Middle frontal gyrus (tissue), 1 donor: ENCODE measurements at regions not wholly inside any gene's neighbourhood (a gene's known extent, or its start where the extent isn't known, plus 50 kb on each side); places are given as distances from the start of the nearest gene placed in this dataset.

ENCODE experiments used
- DNase-seq: peaks from one replicate; pipeline ENCODE4 v3.0.0-alpha.2; 2015; ENCODE audit warnings: low spot score; ENCODE audit errors: extremely low spot score

DNA sequence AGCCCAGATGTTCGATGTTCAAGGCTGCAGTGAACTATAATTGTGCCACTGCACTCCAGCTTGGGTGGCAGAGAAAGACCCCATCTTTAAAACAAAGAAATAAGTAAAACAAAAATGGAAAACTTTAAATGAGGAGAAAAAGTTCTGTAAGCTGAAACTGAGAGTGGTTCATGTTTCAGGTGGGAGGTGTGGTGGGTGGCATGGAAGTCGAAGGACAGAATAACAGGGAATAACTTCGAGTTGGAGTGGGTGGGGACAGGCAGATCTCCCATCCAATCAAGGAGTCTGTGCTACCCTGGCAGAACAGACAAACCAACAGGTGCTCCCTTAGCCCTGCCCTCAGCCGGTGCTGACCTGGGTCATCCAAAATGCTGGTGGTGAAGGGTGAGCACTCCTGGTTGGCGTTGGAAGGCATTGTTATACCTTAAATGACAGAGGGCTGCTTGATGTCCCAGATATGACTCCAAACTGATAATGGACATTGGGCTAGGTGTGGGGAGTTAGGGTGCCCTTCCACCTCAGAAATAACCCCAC, 328.4 kb downstream of the DYSF start:
- DNase-seq: no peak

DNA sequence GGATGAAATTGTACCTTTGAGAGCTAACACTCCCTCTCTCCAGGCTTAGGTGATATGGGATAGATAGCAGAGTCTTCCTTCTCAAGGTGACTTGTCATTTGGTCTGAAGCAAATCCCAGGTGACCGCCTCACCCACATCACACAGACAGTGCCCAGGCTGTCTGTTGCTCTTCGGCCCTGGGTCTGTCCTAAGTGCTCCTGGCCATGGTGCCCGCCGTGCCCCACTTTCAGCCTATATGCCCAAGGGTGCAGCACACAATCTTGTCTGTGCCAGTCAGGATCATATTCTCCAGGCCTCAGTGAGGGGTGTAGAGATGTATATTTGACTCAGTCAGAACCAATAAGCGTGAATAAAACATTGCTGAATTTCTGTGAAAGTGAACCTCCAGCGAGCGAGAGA, 326.8 kb downstream of the DYSF start:
- no peak for DNase-seq

DNA sequence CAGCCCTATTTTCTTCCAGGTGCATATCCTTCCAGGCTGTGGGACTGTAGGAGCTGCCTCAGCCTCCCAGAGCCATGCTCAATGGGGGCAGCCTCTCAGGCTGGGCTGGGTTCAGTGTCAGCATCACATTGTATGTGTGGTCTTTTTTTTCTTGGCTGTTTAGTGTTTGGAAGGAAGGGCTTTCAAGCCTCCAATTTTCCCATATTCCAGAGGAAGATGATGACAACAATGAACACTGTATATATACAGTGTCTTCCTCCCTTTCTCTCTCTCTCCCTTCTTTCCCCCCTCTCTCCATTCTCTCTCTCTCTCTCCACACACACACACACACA, 326.4 kb downstream of the DYSF start:
- DNase-seq: no peak

DNA sequence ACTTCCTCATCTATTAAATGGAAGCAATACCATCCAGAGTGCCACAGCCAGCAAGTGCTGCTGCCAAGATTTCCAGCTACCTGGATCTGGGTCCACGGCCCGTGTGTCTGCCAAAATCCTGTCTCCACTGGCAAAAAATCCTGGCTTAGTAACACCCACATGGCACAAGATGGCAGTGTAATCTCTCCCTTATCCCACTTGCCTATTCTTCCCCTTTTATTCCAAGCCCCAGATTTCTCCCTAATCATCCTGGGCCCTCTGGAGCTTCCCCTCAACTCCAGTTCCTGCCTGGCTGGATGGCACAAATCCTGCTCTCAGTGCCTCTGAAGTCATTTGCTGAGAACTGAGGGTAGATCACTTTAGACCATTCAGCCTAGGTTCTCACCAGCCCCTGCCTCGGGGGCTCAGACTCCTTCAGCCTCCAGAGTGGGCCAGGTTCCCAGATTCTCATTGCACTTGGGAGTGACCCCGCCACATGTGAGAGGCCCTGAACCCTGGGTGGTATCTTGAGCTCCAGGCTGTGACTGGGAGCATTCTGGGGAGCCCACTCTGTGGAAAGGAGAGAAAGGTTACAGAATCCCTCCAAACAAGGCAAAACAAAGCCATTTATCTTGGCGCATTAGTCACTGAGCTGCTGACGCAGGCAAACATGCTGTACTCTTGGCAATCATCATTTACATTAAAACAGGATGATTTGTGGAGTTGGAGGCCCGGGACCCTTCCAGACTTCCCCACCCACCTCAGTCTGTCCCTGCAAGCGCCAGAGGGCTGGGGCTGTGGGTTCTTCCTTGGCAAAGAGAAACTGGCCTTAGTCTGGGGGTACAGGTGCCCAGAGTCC, 325.8 kb downstream of the DYSF start:
- no peak for DNase-seq

DNA sequence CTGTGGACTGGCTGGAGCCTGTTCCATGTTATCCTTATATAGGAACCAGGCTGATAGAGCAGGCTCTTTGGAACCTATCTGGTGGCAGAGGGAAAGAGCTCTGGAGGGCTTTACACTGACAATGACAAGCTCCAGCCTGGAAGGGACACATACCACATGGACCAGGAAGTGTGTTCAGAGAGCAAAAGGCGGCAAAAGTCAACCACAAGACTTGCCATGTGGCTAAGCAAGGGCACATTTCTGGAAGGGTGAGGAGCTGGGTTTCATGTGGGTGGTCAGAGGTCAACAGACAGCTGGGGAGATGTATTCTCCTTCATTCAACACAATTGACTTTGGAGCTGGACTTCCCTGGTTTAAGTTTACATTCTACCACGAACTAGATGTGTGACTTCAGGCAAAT, 325.2 kb downstream of the DYSF start:
- DNase-seq: no peak

DNA sequence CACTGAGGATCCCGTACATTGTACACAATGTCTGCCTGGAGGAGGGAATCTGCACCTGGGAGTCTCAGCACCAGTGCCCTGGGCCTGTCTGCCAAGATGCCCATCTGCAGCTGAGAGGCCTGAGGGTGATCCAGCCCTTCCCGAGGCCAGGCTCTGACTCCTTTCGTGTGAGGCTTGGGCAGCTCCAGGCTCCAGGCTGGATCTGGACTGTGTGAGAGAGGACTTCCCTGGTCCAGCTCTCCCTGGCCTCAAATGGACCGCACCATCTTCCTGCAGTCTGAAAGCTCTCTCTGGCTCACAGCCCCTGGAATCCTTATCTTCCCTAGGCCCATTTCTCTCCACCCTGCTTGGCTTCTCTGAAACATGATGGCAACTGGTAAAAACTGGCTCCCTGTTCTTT, 324.6 kb downstream of the DYSF start:
- no peak for DNase-seq

DNA sequence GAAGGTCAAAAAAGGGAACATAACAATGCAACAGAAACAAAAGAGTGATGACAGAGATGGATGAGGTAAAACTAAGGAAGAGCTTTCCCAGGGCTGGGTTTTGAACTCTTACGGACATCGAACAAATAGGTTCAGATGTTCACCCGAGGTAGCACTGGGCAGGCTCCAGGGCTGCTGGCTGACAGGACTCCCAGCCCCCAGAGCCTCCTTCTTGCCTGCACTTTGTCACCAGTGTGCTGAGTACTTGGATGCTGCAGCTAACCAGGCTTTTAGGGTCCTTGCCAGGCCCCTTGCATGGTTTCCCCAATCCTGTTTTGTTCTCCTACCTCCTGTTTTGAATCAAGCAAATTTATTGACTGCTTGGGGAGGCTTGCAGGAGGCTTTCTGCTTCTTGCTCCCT, 322.9 kb downstream of the DYSF start:
- DNase-seq: no peak

DNA sequence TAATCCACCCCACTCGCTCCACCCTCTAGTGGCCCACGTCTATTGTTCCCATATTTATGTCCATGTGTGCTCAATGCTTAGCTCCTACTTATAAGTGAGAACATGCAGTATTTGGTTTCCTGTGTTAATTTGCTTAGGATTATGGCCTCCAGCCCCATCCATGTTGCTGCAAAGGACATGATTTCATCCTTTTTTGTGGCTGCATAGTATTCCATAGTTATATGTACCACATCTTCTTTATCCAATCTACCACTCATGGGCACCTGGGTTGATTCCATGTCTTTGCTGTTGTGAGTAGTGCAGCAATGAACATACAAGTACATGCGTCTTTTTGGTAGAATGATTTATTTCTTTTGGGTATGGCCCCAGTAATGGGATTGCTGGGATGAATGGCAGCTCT, 319.9 kb downstream of the DYSF start:
- DNase-seq: no peak

DNA sequence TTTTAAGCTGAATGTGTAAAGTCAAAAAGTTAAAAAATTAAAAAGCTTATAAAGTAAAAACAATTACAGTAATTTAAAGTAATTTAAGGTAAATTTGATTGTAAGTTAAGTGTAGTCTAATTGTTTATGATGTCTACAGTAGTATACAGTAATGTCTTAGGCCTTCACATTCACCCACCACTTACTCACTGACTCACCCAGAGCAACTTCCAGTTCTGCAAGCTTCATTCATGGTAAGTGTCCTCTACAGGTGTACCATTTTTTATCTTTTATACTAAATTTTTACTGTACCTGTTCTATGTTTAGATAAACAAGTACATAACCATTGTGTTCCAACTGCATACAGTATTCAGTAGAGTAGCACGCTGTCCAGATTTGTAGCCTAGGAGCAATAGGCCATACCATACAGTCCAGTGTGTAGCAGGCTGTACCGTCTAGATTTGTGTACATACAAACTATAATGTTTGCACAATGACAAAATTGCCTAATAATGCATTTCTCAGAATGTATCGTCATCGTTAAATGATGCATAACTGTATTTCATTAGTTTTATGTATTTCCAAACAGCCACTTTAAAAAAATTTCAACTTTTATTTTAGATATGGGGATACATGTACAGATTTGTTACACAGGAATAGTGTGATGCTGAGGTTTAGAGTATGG, 319.3 kb downstream of the DYSF start:
- DNase-seq: no peak

DNA sequence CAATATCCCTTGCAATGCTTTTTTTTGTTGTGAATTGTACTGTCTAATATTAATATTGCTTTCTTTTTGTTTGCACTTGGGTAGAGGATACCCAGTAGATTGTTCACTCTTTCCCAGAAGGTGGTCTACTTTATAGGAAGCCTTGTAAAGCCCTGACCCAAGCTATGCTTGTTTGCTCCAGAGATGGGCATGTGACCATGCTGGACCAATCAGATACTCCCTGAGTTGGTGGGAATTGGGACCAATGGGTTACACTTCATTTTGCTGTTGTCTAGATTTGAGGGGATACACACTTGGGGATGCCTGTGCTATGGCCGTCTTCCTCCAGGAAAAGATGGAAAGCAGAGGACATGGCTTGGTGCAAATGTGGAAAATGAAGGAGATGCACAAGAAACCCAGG, 314.3 kb downstream of the DYSF start:
- DNase-seq: no peak

DNA sequence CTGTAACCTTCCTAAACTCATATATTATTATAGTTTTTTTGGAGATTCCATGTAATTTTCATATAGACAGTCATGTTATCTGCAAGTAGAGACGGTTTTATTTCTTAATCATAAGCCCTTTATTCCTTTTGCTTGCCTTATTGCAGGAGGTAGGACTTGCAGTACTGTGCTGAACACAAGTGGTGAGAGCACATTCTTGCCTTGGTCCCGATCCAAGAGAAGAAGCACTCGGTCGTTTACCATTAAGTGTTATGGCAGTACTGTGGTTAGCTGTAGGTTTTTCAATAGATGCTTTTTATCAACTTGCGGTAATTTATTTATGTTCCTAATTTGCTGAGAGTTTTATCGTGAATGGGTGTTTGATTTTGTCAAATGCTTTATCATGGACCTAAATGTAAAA, 305.7 kb downstream of the DYSF start:
- no peak for DNase-seq

DNA sequence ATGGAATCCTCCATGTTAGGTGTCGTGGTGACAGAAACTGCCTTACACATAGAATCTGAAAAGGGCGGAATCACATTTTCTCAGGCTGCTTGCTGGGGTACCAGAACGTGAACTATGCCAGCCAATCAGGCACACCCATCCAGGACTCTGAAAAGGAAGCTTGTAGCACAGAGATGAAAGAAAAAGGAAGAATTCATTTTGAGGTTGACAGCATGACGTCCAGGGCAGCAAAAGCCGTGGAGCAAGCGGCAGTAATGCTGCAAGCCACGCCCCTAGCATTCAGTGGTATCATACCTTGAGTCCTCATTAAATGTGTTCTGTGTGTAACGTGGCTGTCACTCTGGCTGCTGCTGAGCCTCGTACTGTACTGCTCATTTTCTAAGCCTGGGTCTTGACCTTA, 304.0 kb downstream of the DYSF start:
- no peak for DNase-seq

DNA sequence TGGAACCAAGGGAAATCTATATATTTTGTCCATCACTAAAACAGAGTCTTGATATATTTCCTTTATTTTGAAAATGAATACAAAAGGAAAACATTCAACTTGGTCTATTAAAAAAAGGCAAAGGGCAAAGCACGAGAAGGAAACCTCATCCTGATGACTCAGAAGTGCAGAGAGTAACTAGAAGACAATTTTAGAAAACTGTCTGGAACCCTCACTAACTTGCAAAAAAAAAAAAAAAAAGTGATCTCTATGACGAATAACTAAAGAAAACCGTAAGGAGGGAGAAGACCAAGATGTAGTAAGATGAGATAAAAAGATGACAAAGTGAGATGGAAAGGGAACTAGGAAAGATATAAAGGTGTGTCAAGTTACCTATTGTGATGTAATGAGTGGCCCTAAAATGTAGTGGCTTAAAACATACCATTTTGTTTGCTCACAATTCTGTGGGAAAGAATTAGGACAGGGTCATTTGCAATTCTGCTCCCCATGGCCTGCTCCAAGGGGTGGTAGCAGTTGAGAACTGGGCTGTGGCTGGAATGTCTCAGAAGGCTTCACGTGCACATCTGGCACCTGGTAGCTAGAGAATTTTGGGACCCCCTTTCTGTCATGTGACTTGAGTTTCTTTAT, 303.0 kb downstream of the DYSF start:
- no peak for DNase-seq

DNA sequence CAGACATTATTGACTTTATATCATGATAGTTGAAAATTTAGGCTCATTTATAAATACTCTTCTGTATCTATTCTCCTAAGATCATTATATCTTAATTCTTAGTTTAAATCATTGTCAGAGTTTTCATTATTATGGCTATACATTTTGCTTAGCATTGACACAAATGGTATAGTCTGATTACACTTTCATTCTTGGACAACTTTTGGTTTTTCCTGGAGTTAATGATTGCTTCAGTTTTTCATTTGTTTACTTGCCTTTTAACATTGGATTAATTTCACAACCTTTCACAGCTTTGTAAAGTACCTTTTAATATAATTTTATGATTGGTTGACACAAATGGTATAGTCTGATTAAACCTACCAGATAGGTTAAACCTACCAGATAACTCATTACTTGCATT, 298.2 kb downstream of the DYSF start:
- DNase-seq: no peak

DNA sequence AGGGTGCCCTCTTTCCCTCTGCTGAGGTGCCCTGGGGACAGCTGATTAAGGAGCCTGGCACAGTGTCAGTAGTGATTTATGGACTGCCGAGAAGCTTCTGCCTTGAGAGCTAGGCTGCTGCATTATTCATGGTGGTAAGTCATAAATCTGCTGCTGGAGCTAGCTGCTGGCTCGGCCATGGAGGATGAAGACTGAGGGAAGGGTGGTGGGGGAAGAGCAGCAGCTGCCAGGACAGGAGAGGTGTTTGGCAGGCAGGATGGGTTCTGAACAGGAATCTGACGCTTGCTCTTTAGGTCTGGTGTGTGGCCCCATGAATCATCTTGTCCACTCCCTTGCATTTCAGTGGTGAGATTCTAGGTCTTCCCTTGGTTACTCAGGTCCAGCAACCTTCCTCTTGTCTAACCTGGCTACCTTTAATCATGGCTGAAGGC, 296.3 kb downstream of the DYSF start:
- DNase-seq: no peak

DNA sequence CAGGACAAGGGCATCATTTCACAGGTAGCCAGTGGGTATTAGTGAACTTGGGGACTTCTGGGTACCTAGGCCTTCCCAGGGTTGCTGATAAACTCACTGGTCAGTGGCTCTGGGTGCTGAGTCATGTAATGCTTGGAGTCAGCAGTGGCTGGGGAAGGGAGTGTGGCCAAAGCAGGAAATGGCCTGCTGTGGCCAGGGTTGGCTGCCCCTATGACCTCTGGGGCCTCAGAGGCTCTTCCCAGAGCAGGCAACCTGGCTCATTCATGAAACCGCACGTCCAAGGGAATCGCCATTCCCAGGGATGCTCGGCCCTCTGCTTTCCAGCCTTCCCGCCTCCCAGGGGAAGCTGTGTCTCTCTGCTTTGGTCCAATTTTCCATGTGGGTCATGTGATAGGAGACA, 294.9 kb downstream of the DYSF start:
- DNase-seq: no peak

DNA sequence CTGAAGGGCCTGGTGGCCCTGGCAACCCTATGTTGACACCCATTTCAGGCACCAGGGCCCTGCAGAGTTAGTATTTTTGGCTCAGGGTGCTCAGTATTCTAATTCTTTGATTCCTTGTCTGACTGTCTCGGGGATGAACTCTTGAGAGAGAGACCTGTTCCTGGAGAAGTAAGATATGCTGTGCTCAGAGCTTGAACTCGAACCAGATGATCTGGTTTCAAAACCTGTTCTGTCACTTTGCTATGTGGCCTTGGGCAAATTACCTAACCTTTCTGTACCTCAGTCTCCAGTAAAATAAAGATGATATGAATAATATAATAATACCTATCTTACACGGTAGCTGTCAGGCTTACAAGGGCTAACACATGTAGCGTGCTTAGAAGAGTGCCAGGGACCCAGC, 294.2 kb downstream of the DYSF start:
- no peak for DNase-seq

DNA sequence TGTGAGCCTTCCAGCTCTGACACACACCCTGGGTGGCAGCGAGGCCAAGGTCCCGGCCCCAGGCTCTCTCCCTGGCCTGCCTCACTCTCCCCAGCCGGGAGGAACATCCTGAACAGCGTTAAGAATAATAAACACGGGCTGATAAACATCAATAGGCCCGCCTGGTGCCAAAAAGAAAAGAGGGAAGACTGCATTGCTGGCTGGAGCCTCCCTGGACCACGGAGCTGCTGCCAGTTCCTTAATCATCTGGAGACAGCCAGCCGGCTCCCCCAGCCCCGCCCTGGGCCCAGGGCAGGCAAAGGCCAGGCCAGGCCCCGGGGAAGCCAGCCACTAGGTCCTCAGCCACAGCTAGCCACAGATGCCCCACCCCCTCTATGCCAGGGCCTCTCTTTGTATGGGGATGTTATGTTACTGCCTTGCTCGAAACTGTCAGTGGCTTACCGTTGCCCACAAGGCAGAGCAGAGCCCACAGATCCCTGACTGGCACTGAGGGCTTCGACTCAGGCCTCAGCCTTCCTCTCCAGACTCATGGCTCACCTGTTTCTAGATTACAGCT, 293.7 kb downstream of the DYSF start:
- no peak for DNase-seq

DNA sequence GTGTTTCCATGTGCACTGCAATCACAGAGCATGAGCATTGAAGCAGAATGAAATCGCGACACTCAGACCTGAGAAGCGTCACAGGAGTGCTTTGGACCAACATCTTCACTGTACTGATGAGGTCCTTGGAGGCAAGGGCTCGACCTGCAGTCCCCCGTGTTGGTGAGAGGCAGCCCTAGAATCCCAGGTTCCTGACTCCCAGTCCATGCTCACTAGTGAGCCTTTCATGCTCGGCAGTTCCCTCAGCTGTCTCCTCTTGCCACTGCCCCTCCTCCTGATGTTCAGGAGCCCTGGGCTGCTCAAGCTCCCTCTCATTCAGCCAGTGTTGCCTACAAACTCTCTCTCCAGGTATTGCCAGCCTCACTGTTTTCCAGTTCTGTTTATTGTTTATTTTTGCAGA, 291.4 kb downstream of the DYSF start:
- DNase-seq: no peak

DNA sequence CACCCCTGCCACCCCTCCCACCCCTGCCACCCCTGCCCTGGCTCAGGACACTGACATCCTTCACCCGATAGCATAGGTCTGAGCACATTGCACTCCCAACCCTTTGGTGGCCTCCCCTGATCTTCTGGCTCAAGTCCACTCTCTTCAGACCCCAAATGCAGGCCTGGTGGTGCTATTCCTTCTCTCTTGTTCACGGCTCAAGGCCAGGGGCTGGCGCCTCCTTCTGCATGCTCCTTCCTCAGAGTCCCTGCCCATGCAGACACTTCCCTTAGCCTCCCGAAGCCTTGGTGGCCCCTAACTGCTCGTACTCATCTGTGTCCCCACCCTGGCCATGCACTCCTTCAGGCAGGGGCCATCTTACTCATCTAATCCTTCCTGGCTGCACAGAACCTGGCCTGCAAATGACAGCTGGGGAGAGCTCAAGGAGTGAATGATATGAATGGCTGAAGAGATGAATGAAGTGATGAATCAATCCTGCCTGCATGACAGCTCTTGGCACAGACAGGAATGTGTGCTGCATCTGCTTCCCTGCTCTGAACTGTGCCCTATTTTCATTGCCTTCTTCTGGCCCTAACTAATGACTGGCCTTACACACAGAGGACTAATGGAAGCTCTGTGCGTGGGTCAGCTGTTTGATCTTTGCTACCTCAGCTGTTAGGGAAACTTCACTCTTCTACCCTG, 290.8 kb downstream of the DYSF start:
- no peak for DNase-seq

DNA sequence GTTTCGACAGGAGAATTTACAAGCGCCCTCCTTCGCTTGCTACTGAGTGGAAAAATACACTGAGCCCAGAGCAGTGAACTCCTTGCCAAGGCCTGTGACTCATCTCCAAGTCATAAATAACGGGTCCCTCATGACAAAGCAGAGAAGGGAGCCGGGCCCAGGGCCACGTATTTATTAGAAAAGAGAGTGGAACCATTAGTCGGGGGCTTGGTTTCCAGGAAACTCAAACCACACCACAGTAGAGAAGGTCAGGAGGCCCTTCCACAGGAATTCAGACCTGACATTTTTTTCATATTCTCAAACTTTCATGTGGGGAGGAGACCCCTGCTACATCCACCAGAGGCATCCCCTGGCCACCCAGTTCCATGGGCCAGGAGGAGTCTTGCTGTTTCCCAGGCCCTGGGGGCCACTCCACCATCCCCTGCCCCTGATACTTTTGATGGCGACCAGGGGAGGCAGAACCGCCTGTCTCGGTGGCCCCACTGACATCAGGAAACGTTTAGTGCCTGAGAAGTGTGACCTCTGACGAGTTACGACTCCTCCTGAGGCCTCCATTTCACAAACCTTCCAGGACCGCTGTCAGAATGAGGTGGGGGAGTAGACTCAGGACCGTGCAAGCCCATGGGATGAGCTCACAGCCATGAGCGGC, 289.7 kb downstream of the DYSF start:
- DNase-seq: no peak
